ENCODE measurements at regions not wholly inside any gene's neighbourhood (a gene's known extent, or its start where the extent isn't known, plus 50 kb on each side); places are given as distances from the start of the nearest gene placed in this dataset.

- no peak overlapping the region for H3K4me3 ChIP-seq (ENCODE audit: low read length)
- no peak for DNase-seq
- no peaks in the 10 kb centered on the region for H3K27me3 ChIP-seq (ENCODE audit: control insufficient read depth, insufficient read depth, low read length)
- no peaks in the 10 kb centered on the region for H3K9me3 ChIP-seq (ENCODE audit: control insufficient read depth, low read depth, low read length)
- H3K27ac ChIP-seq (ENCODE audit: low read length): no peak overlapping the region
- H3K4me1 ChIP-seq (ENCODE audit: control insufficient read depth, insufficient read depth, low read length): no peaks in the 10 kb centered on the region
- H3K36me3 ChIP-seq (ENCODE audit: control insufficient read depth, insufficient read depth, low read length): no peaks in the 10 kb centered on the region
- WGBS (ENCODE audit: insufficient coverage, low lambda C conversion rate): 100% methylated on average over 1 of the region's 4 CpGs
These were observed 396.9 kb downstream of the KCNRG start for GRCh38 chr13:50412046-50412617.

GRCh38 chr13:50414640-50415039 is 399.4 kb downstream of the KCNRG start:
- Histone ChIP-seq H3K27ac (ENCODE audit: low read length) (no peak overlapping the region), H3K9me3 (ENCODE audit: control insufficient read depth, low read depth, low read length) (no peaks in the 10 kb centered on the region), H3K4me3 (ENCODE audit: low read length) (no peak overlapping the region), H3K36me3 (ENCODE audit: control insufficient read depth, insufficient read depth, low read length) (no peaks in the 10 kb centered on the region), H3K4me1 (ENCODE audit: control insufficient read depth, insufficient read depth, low read length) (no peaks in the 10 kb centered on the region), H3K27me3 (ENCODE audit: control insufficient read depth, insufficient read depth, low read length) (no peaks in the 10 kb centered on the region)
- DNase-seq: no peak
- WGBS (ENCODE audit: insufficient coverage, low lambda C conversion rate): 100% methylated on average over 1 of the region's 1 CpG

- Histone ChIP-seq H3K27me3 (ENCODE audit: control insufficient read depth, insufficient read depth, low read length) (no peaks in the 10 kb centered on the region), H3K27ac (ENCODE audit: low read length) (no peak overlapping the region)
These were observed 400.2 kb downstream of the KCNRG start for GRCh38 chr13:50415428-50415827.

GRCh38 chr13:50417597-50417996 is 402.4 kb downstream of the KCNRG start:
- no peak overlapping the region for H3K27ac ChIP-seq (ENCODE audit: low read length)
- peaks cover 3% of the 10 kb centered on the region for H3K4me1 ChIP-seq (ENCODE audit: control insufficient read depth, insufficient read depth, low read length)
- WGBS (ENCODE audit: insufficient coverage, low lambda C conversion rate): no CpG with 5 or more reads among the region's 7 CpGs
- DNase-seq: no peak
- no peak overlapping the region for H3K4me3 ChIP-seq (ENCODE audit: low read length)
- H3K9me3 ChIP-seq (ENCODE audit: control insufficient read depth, low read depth, low read length): no peaks in the 10 kb centered on the region
- H3K27me3 ChIP-seq (ENCODE audit: control insufficient read depth, insufficient read depth, low read length): no peaks in the 10 kb centered on the region
- no peaks in the 10 kb centered on the region for H3K36me3 ChIP-seq (ENCODE audit: control insufficient read depth, insufficient read depth, low read length)

More at GRCh38 chr13:50415428-50415827, 400.2 kb downstream of the KCNRG start:
- no peak overlapping the region for H3K4me3 ChIP-seq (ENCODE audit: low read length)
- H3K9me3 ChIP-seq (ENCODE audit: control insufficient read depth, low read depth, low read length): no peaks in the 10 kb centered on the region
- H3K4me1 ChIP-seq (ENCODE audit: control insufficient read depth, insufficient read depth, low read length): no peaks in the 10 kb centered on the region
- no peak for DNase-seq
- 84% methylated on average over 2 of the region's 3 CpGs for WGBS (ENCODE audit: insufficient coverage, low lambda C conversion rate)
- H3K36me3 ChIP-seq (ENCODE audit: control insufficient read depth, insufficient read depth, low read length): no peaks in the 10 kb centered on the region

GRCh38 chr13:50419331-50419865 is 404.2 kb downstream of the KCNRG start:
- WGBS (ENCODE audit: insufficient coverage, low lambda C conversion rate): 83% methylated on average over 2 of the region's 2 CpGs
- no peak for DNase-seq
- Histone ChIP-seq H3K27ac (ENCODE audit: low read length) (no peak overlapping the region), H3K36me3 (ENCODE audit: control insufficient read depth, insufficient read depth, low read length) (no peaks in the 10 kb centered on the region), H3K27me3 (ENCODE audit: control insufficient read depth, insufficient read depth, low read length) (no peaks in the 10 kb centered on the region), H3K4me1 (ENCODE audit: control insufficient read depth, insufficient read depth, low read length) (peaks cover 3% of the 10 kb centered on the region), H3K4me3 (ENCODE audit: low read length) (no peak overlapping the region), H3K9me3 (ENCODE audit: control insufficient read depth, low read depth, low read length) (no peaks in the 10 kb centered on the region)

GRCh38 chr13:50419896-50420295 is 404.7 kb downstream of the KCNRG start:
- Histone ChIP-seq H3K4me1 (ENCODE audit: control insufficient read depth, insufficient read depth, low read length) (peaks cover 3% of the 10 kb centered on the region), H3K9me3 (ENCODE audit: control insufficient read depth, low read depth, low read length) (no peaks in the 10 kb centered on the region), H3K27me3 (ENCODE audit: control insufficient read depth, insufficient read depth, low read length) (no peaks in the 10 kb centered on the region), H3K4me3 (ENCODE audit: low read length) (no peak overlapping the region), H3K36me3 (ENCODE audit: control insufficient read depth, insufficient read depth, low read length) (no peaks in the 10 kb centered on the region), H3K27ac (ENCODE audit: low read length) (no peak overlapping the region)
- no peak for DNase-seq
- WGBS (ENCODE audit: insufficient coverage, low lambda C conversion rate): no CpG with 5 or more reads among the region's 6 CpGs

GRCh38 chr13:50420718-50421472 is 405.7 kb downstream of the KCNRG start:
- no peak overlapping the region for H3K4me3 ChIP-seq (ENCODE audit: low read length)

GRCh38 chr13:50421473-50422130 is 406.4 kb downstream of the KCNRG start:
- no peaks in the 10 kb centered on the region for H3K9me3 ChIP-seq (ENCODE audit: control insufficient read depth, low read depth, low read length)
- no peak for DNase-seq
- 17% methylated on average over 1 of the region's 2 CpGs for WGBS (ENCODE audit: insufficient coverage, low lambda C conversion rate)
- no peaks in the 10 kb centered on the region for H3K27me3 ChIP-seq (ENCODE audit: control insufficient read depth, insufficient read depth, low read length)
- H3K36me3 ChIP-seq (ENCODE audit: control insufficient read depth, insufficient read depth, low read length): no peaks in the 10 kb centered on the region
- no peak overlapping the region for H3K27ac ChIP-seq (ENCODE audit: low read length)
- no peak overlapping the region for H3K4me3 ChIP-seq (ENCODE audit: low read length)
- peaks cover 3% of the 10 kb centered on the region for H3K4me1 ChIP-seq (ENCODE audit: control insufficient read depth, insufficient read depth, low read length)

More at GRCh38 chr13:50420718-50421472, 405.7 kb downstream of the KCNRG start:
- no peaks in the 10 kb centered on the region for H3K36me3 ChIP-seq (ENCODE audit: control insufficient read depth, insufficient read depth, low read length)
- no peak for DNase-seq
- peaks cover 3% of the 10 kb centered on the region for H3K4me1 ChIP-seq (ENCODE audit: control insufficient read depth, insufficient read depth, low read length)
- WGBS (ENCODE audit: insufficient coverage, low lambda C conversion rate): no CpG with 5 or more reads among the region's 6 CpGs
- no peaks in the 10 kb centered on the region for H3K9me3 ChIP-seq (ENCODE audit: control insufficient read depth, low read depth, low read length)
- H3K27me3 ChIP-seq (ENCODE audit: control insufficient read depth, insufficient read depth, low read length): no peaks in the 10 kb centered on the region
- H3K27ac ChIP-seq (ENCODE audit: low read length): no peak overlapping the region

- H3K27ac ChIP-seq (ENCODE audit: low read length): no peak overlapping the region
- no peaks in the 10 kb centered on the region for H3K9me3 ChIP-seq (ENCODE audit: control insufficient read depth, low read depth, low read length)
- DNase-seq: peak in 1 of 2 donors; percentile 43
- no peak overlapping the region for H3K4me3 ChIP-seq (ENCODE audit: low read length)
- 71% methylated on average over 5 of the region's 12 CpGs for WGBS (ENCODE audit: insufficient coverage, low lambda C conversion rate)
- peaks cover 3% of the 10 kb centered on the region for H3K4me1 ChIP-seq (ENCODE audit: control insufficient read depth, insufficient read depth, low read length)
- no peaks in the 10 kb centered on the region for H3K36me3 ChIP-seq (ENCODE audit: control insufficient read depth, insufficient read depth, low read length)
- H3K27me3 ChIP-seq (ENCODE audit: control insufficient read depth, insufficient read depth, low read length): no peaks in the 10 kb centered on the region
These were observed 407.2 kb downstream of the KCNRG start for GRCh38 chr13:50422181-50423148.

GRCh38 chr13:50424993-50425392 is 409.7 kb downstream of the KCNRG start:
- WGBS (ENCODE audit: insufficient coverage, low lambda C conversion rate): no CpG with 5 or more reads among the region's 2 CpGs
- Histone ChIP-seq H3K27ac (ENCODE audit: low read length) (no peak overlapping the region), H3K4me1 (ENCODE audit: control insufficient read depth, insufficient read depth, low read length) (peaks cover 3% of the 10 kb centered on the region), H3K27me3 (ENCODE audit: control insufficient read depth, insufficient read depth, low read length) (no peaks in the 10 kb centered on the region), H3K4me3 (ENCODE audit: low read length) (no peak overlapping the region), H3K9me3 (ENCODE audit: control insufficient read depth, low read depth, low read length) (no peaks in the 10 kb centered on the region), H3K36me3 (ENCODE audit: control insufficient read depth, insufficient read depth, low read length) (no peaks in the 10 kb centered on the region)
- no peak for DNase-seq
